ENCODE measurements at regions not wholly inside any gene's neighbourhood (a gene's known extent, or its start where the extent isn't known, plus 50 kb on each side); places are given as distances from the start of the nearest gene placed in this dataset.

DNA sequence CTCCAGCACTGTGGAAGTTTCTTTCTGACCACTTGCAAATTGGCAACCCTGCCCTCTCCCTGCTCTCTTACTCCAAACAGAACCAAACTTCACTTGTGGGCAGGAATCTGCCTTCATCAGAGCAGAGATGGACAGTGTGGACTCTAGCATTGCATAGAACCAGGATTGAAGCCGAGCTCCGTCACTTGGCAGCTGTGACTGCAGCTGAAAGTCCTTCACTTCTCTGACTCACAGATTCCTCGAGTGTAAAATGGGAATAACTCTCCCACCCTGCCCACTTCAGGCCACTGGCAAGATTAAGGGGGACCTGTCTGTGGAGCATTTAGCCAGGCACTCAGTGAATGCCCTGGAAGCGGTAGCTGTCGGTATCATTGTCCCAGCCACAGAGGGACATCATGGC is 75.7 kb upstream of the ZBTB40 start:
- ChIA-PET CTCF (no interaction called here), POLR2A (no interaction called here)
- H3K4me2 ChIP-seq (ENCODE audit: insufficient read depth, low read length): no peak overlapping the region
- H3K9me3 ChIP-seq (replicated peaks; ENCODE audit: control insufficient read depth, insufficient read depth, low read length): no peaks in the 10 kb centered on the region
- no peaks in the 10 kb centered on the region for H4K20me1 ChIP-seq (replicated peaks; ENCODE audit: control insufficient read depth, extremely low read depth, insufficient read depth, low read length)
- no peak for DNase-seq (ENCODE audit: low read depth, low spot score)
- intact Hi-C loops (cut with micrococcal nuclease) (no loop called here), dilution Hi-C loops (cut with MboI; ENCODE audit: extremely low pct_ligation_motif_present, low sequenced_read_pairs) (no loop called here)
- no peak overlapping the region for H3K4me3 ChIP-seq (replicated peaks in 1 of 3; ENCODE audit: insufficient read depth in 1 of 3, low read depth in 1 of 3, low read length in 3 of 3)
- no peak overlapping the region for H3K9ac ChIP-seq (replicated peaks; ENCODE audit: extremely low read depth, insufficient read depth, low read length)
- no peaks in the 10 kb centered on the region for H3K36me3 ChIP-seq (ENCODE audit: control insufficient read depth in 2 of 2, extremely low read depth in 1 of 2, insufficient read depth in 2 of 2, low read length in 2 of 2)
- H3K27ac ChIP-seq (ENCODE audit: insufficient read depth, low read depth, low read length): no peak overlapping the region
- BruUV-seq (replicated peaks): no TSS peak
- no peak overlapping the region for H2AFZ ChIP-seq (ENCODE audit: low read depth, low read length)
- TF ChIP-seq GATA2 (IDR thresholded peaks at IDR 0.05; ENCODE audit: insufficient read depth, insufficient read length, low read depth, low read length) (no peak), POLR2AphosphoS5 (IDR thresholded peaks at IDR 0.05; ENCODE audit: insufficient read depth, low read depth, low read length) (no peak), FOS (IDR thresholded peaks at IDR 0.05; ENCODE audit: borderline replicate concordance, insufficient read depth, low read length) (no peak), EZH2 (IDR thresholded peaks at IDR 0.05; ENCODE audit: borderline replicate concordance, low read depth, low read length, severe bottlenecking) (no peak), MAX (IDR thresholded peaks at IDR 0.05; ENCODE audit: insufficient read depth, insufficient read length) (no peak), JUN (IDR thresholded peaks at IDR 0.05; ENCODE audit: borderline replicate concordance, insufficient read depth, insufficient read length, low read depth) (no peak), MYC (IDR thresholded peaks at IDR 0.05; ENCODE audit: low read depth, low read length) (no peak), POLR2A (IDR thresholded peaks at IDR 0.05; ENCODE audit: low read depth, low read length) (no peak)
- TF ChIP-seq, protein P1, sequence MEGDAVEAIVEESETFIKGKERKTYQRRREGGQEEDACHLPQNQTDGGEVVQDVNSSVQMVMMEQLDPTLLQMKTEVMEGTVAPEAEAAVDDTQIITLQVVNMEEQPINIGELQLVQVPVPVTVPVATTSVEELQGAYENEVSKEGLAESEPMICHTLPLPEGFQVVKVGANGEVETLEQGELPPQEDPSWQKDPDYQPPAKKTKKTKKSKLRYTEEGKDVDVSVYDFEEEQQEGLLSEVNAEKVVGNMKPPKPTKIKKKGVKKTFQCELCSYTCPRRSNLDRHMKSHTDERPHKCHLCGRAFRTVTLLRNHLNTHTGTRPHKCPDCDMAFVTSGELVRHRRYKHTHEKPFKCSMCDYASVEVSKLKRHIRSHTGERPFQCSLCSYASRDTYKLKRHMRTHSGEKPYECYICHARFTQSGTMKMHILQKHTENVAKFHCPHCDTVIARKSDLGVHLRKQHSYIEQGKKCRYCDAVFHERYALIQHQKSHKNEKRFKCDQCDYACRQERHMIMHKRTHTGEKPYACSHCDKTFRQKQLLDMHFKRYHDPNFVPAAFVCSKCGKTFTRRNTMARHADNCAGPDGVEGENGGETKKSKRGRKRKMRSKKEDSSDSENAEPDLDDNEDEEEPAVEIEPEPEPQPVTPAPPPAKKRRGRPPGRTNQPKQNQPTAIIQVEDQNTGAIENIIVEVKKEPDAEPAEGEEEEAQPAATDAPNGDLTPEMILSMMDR (IDR thresholded peaks at IDR 0.05; ENCODE audit: extremely low read depth in 1 of 2, insufficient read depth in 1 of 2, low read depth in 1 of 2, low read length in 2 of 2): no peak
- no peaks in the 10 kb centered on the region for H3K79me2 ChIP-seq (ENCODE audit: control insufficient read depth, insufficient read depth, low read length)
- peaks cover 0 to 2% of the 10 kb centered on the region in 2 experiments for H3K27me3 ChIP-seq (ENCODE audit: control insufficient read depth in 2 of 2, insufficient read depth in 2 of 2, low read length in 2 of 2)
- FAIRE-seq: no peak
- no peaks in the 10 kb centered on the region for H3K4me1 ChIP-seq (ENCODE audit: control insufficient read depth, extremely low read depth, insufficient read depth, low read length)
- no peaks in the 10 kb centered on the region for H3K9me1 ChIP-seq (replicated peaks; ENCODE audit: control insufficient read depth, extremely low read depth, insufficient read depth, low read length)

Measured in endothelial cell of umbilical vein (primary cell).